Astrocyte (in vitro differentiated cells and primary cell): ENCODE measurements at regions not wholly inside any gene's neighbourhood (a gene's known extent, or its start where the extent isn't known, plus 50 kb on each side); places are given as distances from the start of the nearest gene placed in this dataset.
"Not testable (repeated sequence)": the region's sequence is repeated elsewhere in the genome, so short reads cannot be mapped to it uniquely, and the experiment has no call there.

Experiments
- DNase-seq: peaks from one replicate; pipeline ENCODE4 v3.0.0-alpha.2; 2010; ENCODE audit warnings: low read depth
- FAIRE-seq: peaks from 2 replicates; lab custom pipeline; 2011; peaks lifted over from hg19 to GRCh38; lab: Jason Lieb, UNC
- H2AFZ ChIP-seq: 2 replicates; pipeline ENCODE4 v1.6.0; 2012; ENCODE audit warnings: low read depth, low read length, inconsistent platforms
- H3K27ac ChIP-seq: 2 replicates; pipeline ENCODE4 v1.5.1; 2011; ENCODE audit warnings: low read depth, low read length, inconsistent platforms
- H3K27me3 ChIP-seq: 2 replicates; pipeline ENCODE4 v1.6.0; 2011; ENCODE audit warnings: low read length, inconsistent platforms; ENCODE audit not compliant: insufficient read depth
- H3K36me3 ChIP-seq: 2 replicates; pipeline ENCODE4 v1.5.1; 2011; ENCODE audit warnings: low read length, inconsistent platforms; ENCODE audit not compliant: insufficient read depth
- H3K4me1 ChIP-seq: 2 replicates; pipeline ENCODE4 v1.5.1; 2011; ENCODE audit warnings: low read length, inconsistent platforms; ENCODE audit not compliant: insufficient read depth
- H3K4me2 ChIP-seq: 2 replicates; pipeline ENCODE4 v1.6.0; 2012; ENCODE audit warnings: low read length, inconsistent platforms
- H3K4me3 ChIP-seq: 2 replicates; pipeline ENCODE4 v1.5.1; 2011; ENCODE audit warnings: low read depth, mild to moderate bottlenecking, low read length, inconsistent platforms; ENCODE audit not compliant: insufficient read depth
- H3K79me2 ChIP-seq: 2 replicates; pipeline ENCODE4 v1.6.0; 2012; ENCODE audit warnings: mild to moderate bottlenecking, low read length, inconsistent platforms; ENCODE audit not compliant: insufficient read depth
- H3K9ac ChIP-seq: 2 replicates; pipeline ENCODE4 v1.6.0; 2012; ENCODE audit warnings: mild to moderate bottlenecking, low read length, inconsistent platforms
- H3K9me3 ChIP-seq: 2 replicates; pipeline ENCODE4 v1.5.1; 2012; ENCODE audit warnings: low read depth, mild to moderate bottlenecking, low read length, inconsistent platforms; ENCODE audit not compliant: insufficient read depth
- H4K20me1 ChIP-seq: 2 replicates; pipeline ENCODE4 v1.6.0; 2012; ENCODE audit warnings: low read length, inconsistent platforms; ENCODE audit not compliant: insufficient read depth
- H3K27ac Mint-ChIP-seq: one replicate; pipeline ENCODE4 v1.8.0; 2021; ENCODE audit warnings: mild to moderate bottlenecking, mixed read lengths; ENCODE audit not compliant: unreplicated experiment
- H3K27me3 Mint-ChIP-seq: one replicate; pipeline ENCODE4 v1.8.0; 2021; ENCODE audit warnings: low read depth, mixed read lengths; ENCODE audit not compliant: unreplicated experiment
- H3K36me3 Mint-ChIP-seq: one replicate; pipeline ENCODE4 v1.8.0; 2021; ENCODE audit warnings: low read depth, mixed read lengths; ENCODE audit not compliant: unreplicated experiment
- H3K4me1 Mint-ChIP-seq: one replicate; pipeline ENCODE4 v1.8.0; 2021; ENCODE audit warnings: low read depth, mixed read lengths; ENCODE audit not compliant: unreplicated experiment
- H3K4me3 Mint-ChIP-seq: one replicate; pipeline ENCODE4 v1.8.0; 2021; ENCODE audit warnings: mild to moderate bottlenecking, moderate library complexity, mixed read lengths; ENCODE audit not compliant: unreplicated experiment
- H3K9me3 Mint-ChIP-seq: one replicate; pipeline ENCODE4 v1.8.0; 2021; ENCODE audit warnings: mild to moderate bottlenecking, mixed read lengths; ENCODE audit not compliant: unreplicated experiment
- CTCF ChIP-seq: IDR thresholded peaks from 2 replicates; pipeline ENCODE4 v1.5.1; 2011; ENCODE audit warnings: low read depth, mild to moderate bottlenecking, inconsistent platforms, low read length, moderate library complexity; ENCODE audit not compliant: insufficient read depth
- EZH2 ChIP-seq: IDR thresholded peaks from 2 replicates; pipeline ENCODE4 v1.6.1; 2012; ENCODE audit warnings: mild to moderate bottlenecking, low read length, inconsistent platforms; ENCODE audit not compliant: insufficient read depth

- Mint-ChIP-seq H3K4me1 (peaks cover 2% of the 10 kb centered on the region), H3K9me3 (no peaks in the 10 kb centered on the region), H3K36me3 (no peaks in the 10 kb centered on the region), H3K27me3 (peaks cover 2% of the 10 kb centered on the region), H3K4me3 (no peak overlapping the region), H3K27ac (no peak overlapping the region)
- Histone ChIP-seq H3K79me2 (no peaks in the 10 kb centered on the region), H3K4me1 (no peaks in the 10 kb centered on the region), H3K4me3 (no peak overlapping the region), H3K27ac (no peak overlapping the region), H3K27me3 (no peaks in the 10 kb centered on the region), H3K36me3 (no peaks in the 10 kb centered on the region), H4K20me1 (no peaks in the 10 kb centered on the region), H3K9me3 (no peaks in the 10 kb centered on the region), H2AFZ (no peak overlapping the region), H3K4me2 (no peak overlapping the region), H3K9ac (no peak overlapping the region)
- TF ChIP-seq CTCF (no peak), EZH2 (no peak)
- no peak for DNase-seq
- FAIRE-seq = no peak
Measured at GRCh38 chr16:7772722-7773121, 440.1 kb downstream of the RBFOX1 start.

- not testable (repeated sequence) for H3K79me2 ChIP-seq, DNase-seq, H2AFZ ChIP-seq, H3K9ac ChIP-seq, H3K4me2 ChIP-seq, H3K9me3 Mint-ChIP-seq, H3K36me3 ChIP-seq, H3K4me1 Mint-ChIP-seq, H3K36me3 Mint-ChIP-seq, H3K27ac Mint-ChIP-seq, H4K20me1 ChIP-seq, H3K4me3 ChIP-seq, H3K27me3 ChIP-seq, H3K27ac ChIP-seq, H3K9me3 ChIP-seq, H3K27me3 Mint-ChIP-seq, H3K4me1 ChIP-seq, H3K4me3 Mint-ChIP-seq, FAIRE-seq
Measured at GRCh38 chr16:7769091-7769490, 436.4 kb downstream of the RBFOX1 start.

- Histone ChIP-seq H3K27me3 (no peaks in the 10 kb centered on the region), H3K79me2 (no peaks in the 10 kb centered on the region), H3K4me1 (no peaks in the 10 kb centered on the region), H3K36me3 (no peaks in the 10 kb centered on the region), H4K20me1 (no peaks in the 10 kb centered on the region), H3K4me2 (no peak overlapping the region), H3K4me3 (no peak overlapping the region), H3K9ac (no peak overlapping the region), H3K9me3 (no peaks in the 10 kb centered on the region), H2AFZ (no peak overlapping the region), H3K27ac (no peak overlapping the region)
- FAIRE-seq = no peak
- H3K9me3 Mint-ChIP-seq = peaks cover 2% of the 10 kb centered on the region
- no peak overlapping the region for H3K27ac Mint-ChIP-seq
- H3K4me1 Mint-ChIP-seq = peaks cover 5% of the 10 kb centered on the region
- DNase-seq = no peak
- H3K36me3 Mint-ChIP-seq = no peaks in the 10 kb centered on the region
- TF ChIP-seq EZH2 = no peak
- TF ChIP-seq CTCF = no peak
- peaks cover 7% of the 10 kb centered on the region for H3K27me3 Mint-ChIP-seq
- no peak overlapping the region for H3K4me3 Mint-ChIP-seq
Measured at GRCh38 chr16:7765079-7765550, 432.5 kb downstream of the RBFOX1 start.
